GM12865 (cell line): ENCODE measurements at regions not wholly inside any gene's neighbourhood (a gene's known extent, or its start where the extent isn't known, plus 50 kb on each side); places are given as distances from the start of the nearest gene placed in this dataset.

Experiments used
- DNase-seq: peaks from one replicate; pipeline ENCODE4 v3.0.0; 2010; ENCODE audit warnings: low read depth
- H3K4me3 ChIP-seq: 2 replicates; pipeline ENCODE4 v1.5.1; 2011; ENCODE audit warnings: mild to moderate bottlenecking, low read depth, low read length, control low read depth
- CTCF ChIP-seq: IDR thresholded peaks from 2 replicates; pipeline ENCODE4 v1.5.1; 2011; ENCODE audit warnings: low read length, control low read depth, low read depth, inconsistent platforms; ENCODE audit not compliant: insufficient read depth; ENCODE audit errors: missing control alignments

GRCh38 chr4:185912779-185913178, 100.8 kb upstream of the SORBS2 start:
- H3K4me3 ChIP-seq: no peak overlapping the region
- no peak for DNase-seq
- TF ChIP-seq CTCF: no peak

GRCh38 chr4:185914583-185915199, 102.7 kb upstream of the SORBS2 start:
- no peak overlapping the region for H3K4me3 ChIP-seq
- no peak for DNase-seq
- TF ChIP-seq CTCF: no peak

- no peak for DNase-seq
- H3K4me3 ChIP-seq: no peak overlapping the region
- TF ChIP-seq CTCF: no peak
These were observed 103.3 kb upstream of the SORBS2 start for GRCh38 chr4:185915271-185915670.

GRCh38 chr4:185915817-185916216, 103.8 kb upstream of the SORBS2 start:
- TF ChIP-seq CTCF: no peak
- no peak for DNase-seq

GRCh38 chr4:185916231-185916630, 104.2 kb upstream of the SORBS2 start:
- no peak for DNase-seq
- no peak overlapping the region for H3K4me3 ChIP-seq
- no peak for TF ChIP-seq CTCF

More at GRCh38 chr4:185915817-185916216, 103.8 kb upstream of the SORBS2 start:
- H3K4me3 ChIP-seq: no peak overlapping the region

GRCh38 chr4:185916683-185917082, 104.7 kb upstream of the SORBS2 start:
- DNase-seq: no peak
- no peak overlapping the region for H3K4me3 ChIP-seq
- no peak for TF ChIP-seq CTCF

- no peak for TF ChIP-seq CTCF
- no peak for DNase-seq
- H3K4me3 ChIP-seq: no peak overlapping the region
These were observed 107.1 kb upstream of the SORBS2 start for GRCh38 chr4:185919107-185919506.
